Stimulated activated CD8-positive, alpha-beta memory T cell treated with anti-CD3 and anti-CD28 coated beads, Interleukin-7, amount 100 ng/mL, for 48 hours (primary cell): ENCODE measurements at regions not wholly inside any gene's neighbourhood (a gene's known extent, or its start where the extent isn't known, plus 50 kb on each side); places are given as distances from the start of the nearest gene placed in this dataset.
"Not testable (repeated sequence)": the region's sequence is repeated elsewhere in the genome, so short reads cannot be mapped to it uniquely, and the experiment has no call there.

Source experiments
- DNase-seq, 2 donors: peaks; one replicate each; pipeline ENCODE4 v3.0.0-alpha.2; 2020; ENCODE audit warnings: low read depth in 1 of 2; ENCODE audit errors: extremely low read depth in 1 of 2

- DNase-seq = no peak
Measured at GRCh38 chr9:33690143-33690933, 105.0 kb upstream of the PRSS3 start.

DNA sequence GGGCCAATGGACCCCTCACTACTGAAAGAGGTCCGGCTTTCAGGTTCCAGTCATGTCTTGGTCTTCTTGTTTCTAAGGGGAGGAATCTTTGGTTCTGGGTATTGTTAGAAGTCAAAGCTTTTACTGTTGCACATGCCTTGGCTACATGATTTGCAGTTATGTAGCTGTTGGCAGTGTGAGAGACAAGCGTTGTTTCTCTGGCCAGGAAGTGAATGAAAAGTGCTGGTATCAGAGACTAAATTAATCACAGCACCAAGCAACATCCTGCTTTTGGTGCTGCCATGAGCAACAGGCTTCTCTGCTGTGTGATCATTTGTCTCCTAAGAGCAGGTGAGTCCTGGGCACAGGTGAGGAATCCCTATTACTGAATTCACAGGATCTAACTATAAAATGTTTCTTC, 100.1 kb upstream of the PRSS3 start:
- DNase-seq = no peak

GRCh38 chr9:33695856-33696255, 99.5 kb upstream of the PRSS3 start:
- no peak for DNase-seq

DNA sequence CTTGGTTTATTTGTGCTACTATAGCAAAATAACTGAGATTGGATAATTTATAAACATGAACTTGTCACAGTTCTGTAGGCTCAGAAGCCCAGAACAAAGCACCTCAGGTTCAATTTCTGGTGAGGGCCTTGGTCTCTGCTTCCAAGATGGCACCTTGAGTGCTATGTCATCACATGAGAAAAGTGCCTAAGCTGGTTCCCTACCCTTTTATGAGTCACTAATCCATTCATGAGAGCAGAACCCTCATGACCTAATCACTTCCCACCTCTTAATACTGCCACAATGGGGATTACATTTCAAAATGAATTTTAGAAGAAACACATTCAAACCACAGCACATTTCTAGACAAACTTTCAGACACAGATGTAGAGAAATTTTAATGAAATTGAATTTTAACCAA, 98.2 kb upstream of the PRSS3 start:
- DNase-seq = no peak

- DNase-seq = no peak
Measured at GRCh38 chr9:33698267-33698666, 97.1 kb upstream of the PRSS3 start.

- not testable (repeated sequence) for DNase-seq
Measured at GRCh38 chr9:33700940-33701339, 94.4 kb upstream of the PRSS3 start.

- DNase-seq = no peak
Measured at GRCh38 chr9:33703430-33704102, 91.8 kb upstream of the PRSS3 start.

DNA sequence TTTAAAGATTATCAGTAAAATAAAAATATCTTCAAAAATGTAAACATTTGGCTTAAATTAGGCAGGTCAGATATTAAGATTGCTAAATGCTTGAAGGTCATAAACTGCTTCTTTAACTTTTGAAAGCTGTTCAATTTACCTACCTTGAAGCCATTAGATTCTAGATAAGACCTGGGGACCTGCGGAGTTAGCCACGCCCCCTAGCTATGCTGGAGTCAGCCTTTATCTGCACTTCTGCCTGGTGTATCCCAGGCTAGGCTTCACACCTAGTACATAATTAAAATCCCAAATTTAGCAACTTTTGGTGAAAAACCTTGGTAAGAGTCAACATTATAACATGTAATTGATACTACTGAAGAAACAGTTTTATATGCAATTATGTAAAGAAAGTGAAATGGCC, 89.9 kb upstream of the PRSS3 start:
- not testable (repeated sequence) for DNase-seq

GRCh38 chr9:33708441-33708840, 86.9 kb upstream of the PRSS3 start:
- no peak for DNase-seq

DNA sequence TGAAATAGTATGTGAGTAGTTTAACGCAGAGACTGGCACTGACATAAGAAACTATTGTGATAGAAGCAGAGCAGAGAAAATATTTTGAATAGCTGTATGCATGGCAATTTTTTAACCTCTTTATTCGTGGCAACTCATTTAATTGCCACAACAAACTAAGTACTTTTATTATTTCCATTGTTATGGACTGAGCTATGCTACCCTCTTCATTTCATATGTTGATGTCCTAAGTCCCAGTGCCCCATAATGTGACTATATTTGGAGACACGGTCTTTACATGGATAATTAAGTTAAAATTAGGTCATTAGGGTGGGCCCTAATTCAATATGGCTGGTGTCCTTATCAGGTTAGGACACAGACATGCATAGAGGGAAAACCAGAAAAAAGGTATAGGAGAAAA, 86.1 kb upstream of the PRSS3 start:
- no peak for DNase-seq

- not testable (repeated sequence) for DNase-seq
Measured at GRCh38 chr9:33711418-33711817, 83.9 kb upstream of the PRSS3 start.

- DNase-seq = no peak
Measured at GRCh38 chr9:33714989-33715388, 80.4 kb upstream of the PRSS3 start.

DNA sequence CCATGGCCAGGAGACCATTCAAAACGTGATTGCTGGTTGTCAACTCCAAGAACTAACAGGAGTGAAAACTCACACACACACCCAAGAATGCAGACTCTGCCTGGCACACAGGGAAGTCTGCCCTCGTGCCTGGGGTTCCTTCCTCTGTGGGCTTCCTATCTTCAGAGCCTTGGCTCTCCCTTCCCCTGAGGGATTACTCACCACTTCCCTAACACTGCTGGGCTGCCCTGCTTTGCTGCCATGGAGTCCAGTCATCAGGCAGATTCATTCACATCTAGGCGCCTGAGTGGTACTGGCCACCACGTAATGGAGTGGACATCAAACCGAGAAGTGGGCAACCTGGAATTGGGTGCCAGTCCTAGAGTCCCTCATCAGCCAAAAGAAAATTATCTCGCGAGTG, 76.4 kb upstream of the PRSS3 start:
- DNase-seq = no peak

DNA sequence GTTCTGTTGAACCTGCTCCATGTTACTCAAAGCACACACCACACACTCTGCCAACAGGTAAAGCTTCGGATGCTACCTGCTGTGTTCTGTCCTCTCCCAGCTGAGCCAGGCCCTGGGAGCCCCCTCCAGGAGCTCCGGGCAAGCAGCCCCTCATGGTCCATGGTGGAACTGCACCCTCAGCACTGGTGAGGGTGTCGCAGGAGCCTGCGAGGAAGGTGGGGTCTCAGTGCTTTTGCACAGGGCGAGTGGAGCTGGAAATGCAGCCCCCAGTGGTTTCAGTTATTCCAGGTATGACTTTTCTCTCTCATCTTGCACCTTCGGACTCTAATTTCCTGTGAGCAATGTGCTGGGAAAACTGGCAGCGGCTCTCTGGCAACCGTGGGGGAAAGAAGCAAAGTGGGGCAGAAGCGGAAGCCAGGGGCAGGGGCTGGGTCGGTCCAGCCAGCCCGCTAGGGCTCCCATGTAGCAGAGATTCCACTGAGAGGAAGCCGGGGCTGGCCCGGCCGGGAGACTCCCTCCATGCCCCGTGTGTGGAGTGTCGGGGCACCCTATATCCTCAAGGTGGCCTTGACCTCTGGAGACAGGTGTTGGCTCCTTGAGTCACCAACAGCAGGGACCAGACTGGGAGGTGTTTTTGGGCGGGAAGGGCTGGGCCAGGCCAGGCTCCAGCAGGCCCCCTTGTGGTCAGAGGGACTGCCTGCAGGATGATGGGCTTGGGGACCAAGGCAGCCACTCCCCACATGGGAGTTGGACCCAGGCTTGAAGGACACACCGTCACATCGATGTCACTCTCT, 75.6 kb upstream of the PRSS3 start:
- peak; percentile 20 to 22 for DNase-seq

DNA sequence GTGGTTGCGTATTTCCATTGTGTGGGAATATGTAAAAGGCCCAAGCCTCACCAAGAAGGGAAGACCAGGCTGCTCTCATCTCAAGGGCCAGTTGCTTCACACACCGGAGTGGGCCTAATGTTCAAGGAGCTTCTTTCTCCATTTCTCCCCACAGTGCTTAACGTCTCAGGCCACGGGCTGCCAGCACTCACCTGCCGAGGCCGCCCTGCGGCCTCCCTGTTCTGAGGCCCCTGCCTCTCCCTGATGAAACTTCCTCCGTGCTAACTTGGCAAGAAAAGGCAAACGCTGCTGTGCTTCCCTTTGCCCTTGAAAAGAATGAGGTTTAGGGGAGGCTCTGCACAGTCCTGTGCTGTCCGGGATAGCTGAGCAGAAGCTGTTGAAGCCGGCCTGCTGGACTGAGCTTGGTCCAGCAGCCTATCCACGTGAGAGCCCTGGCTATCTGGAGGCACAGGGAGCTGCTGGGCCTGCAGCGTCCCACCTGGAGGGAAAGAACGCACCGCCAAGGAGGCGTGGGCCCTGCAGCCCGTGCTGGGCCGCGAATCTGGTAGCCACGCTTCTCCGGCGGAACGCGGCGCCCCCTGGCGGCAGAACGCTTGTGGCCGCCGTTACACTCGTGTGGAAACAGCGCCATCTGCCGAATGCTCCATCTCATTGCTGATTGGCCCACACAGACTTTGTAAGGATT, 73.5 kb upstream of the PRSS3 start:
- peak; percentile 63 to 71 for DNase-seq

DNA sequence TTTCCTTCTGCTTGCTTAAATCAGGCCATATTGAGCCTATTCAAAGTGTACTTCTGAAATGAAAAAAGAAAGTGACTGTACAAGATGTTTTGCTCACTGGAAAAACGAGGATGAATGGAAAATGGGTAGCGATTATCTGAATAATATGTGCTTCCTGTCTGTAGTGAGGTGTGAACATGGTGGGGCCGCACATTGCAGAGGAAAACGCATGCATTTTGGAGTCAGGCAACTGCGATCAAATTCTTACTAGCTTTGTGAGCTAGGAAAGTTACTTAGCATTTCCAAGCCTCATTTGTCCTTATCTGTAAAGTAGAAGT, 73.0 kb upstream of the PRSS3 start:
- no peak for DNase-seq

DNA sequence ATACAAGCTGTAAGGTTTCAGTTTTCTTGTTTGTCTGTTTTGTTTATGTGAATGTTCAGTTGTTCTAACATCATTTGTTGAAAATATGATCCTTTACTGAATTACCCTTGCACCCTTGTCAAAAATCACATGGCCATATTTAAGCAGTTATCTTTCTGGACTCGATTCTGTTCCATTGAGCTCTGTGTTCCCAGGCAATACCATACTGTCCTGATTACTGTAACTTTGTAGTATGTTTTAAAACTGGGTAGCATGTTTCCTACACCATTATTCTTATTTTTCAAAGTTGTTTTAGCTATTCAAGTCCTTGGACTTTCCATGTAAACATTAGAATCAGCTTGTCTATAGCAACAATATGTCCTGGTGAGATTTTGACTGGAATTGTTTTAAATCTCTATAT, 66.7 kb upstream of the PRSS3 start:
- no peak for DNase-seq

DNA sequence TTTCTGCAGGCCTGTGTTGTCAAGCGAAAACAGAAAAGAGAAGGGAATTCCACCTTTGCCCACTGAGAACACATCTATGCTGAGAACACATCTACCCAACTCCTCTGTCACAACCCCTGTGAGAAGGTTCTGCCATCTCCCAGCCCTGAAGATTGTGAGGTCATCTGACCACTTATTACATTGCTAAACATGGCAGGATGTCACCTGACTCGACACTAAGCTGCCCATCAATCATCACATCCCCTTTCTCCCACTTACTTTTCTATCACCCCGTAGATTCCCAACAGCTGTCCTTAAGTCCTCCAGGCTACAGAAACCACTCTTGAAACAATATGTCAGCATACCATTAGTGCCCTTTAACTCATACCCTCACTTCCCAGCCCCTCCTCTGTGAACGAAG, 64.2 kb upstream of the PRSS3 start:
- no peak for DNase-seq

GRCh38 chr9:33731625-33732024, 63.7 kb upstream of the PRSS3 start:
- DNase-seq = no peak

DNA sequence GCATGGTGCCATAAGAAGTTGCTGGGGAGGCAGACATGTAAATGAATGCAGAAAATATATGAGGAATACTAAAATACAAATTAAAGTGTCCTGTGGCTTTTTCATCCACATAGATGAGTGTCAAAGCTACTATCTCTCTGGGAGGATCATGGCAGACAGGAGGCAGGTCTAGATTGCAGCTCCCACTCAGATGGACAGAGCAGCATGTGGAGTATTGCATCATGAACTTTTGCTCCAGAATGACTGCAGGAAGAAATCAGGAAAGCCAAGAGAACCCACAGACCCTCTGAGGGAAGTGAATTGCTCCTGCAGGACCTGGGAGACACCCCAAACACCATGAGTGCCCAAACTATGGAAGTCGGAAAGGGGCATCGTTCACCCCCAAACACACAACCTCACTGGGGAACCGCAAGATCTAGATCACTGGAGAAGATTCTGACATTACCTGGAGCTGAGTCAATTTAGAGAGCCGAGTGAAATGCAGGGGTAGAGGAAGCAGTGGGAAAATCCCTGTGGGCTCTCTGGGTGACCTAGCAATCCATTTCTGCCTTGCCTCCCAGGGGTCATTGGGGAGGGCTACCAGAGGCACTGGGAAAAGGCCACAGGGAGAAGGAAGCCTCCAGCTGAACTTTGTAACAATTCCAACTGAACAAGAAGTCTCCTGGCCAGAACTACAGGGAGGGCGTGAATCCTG, 61.0 kb upstream of the PRSS3 start:
- DNase-seq = not testable (repeated sequence)
